GM12875 (cell line): ENCODE measurements at regions not wholly inside any gene's neighbourhood (a gene's known extent, or its start where the extent isn't known, plus 50 kb on each side); places are given as distances from the start of the nearest gene placed in this dataset.

ENCODE experiments used
- H3K4me3 ChIP-seq: one replicate; pipeline ENCODE4 v1.5.1; 2011; ENCODE audit warnings: low read depth, low read length, control low read depth
- CTCF ChIP-seq: IDR thresholded peaks from 2 replicates; pipeline ENCODE4 v1.5.1; 2011; ENCODE audit warnings: low read depth, mild to moderate bottlenecking, control low read depth, inconsistent platforms, low read length, moderate library complexity, borderline replicate concordance; ENCODE audit not compliant: insufficient read depth

- TF ChIP-seq CTCF, result no peak
- no peak overlapping the region for H3K4me3 ChIP-seq
Observed at GRCh38 chr2:103669531-103669930, 907.7 kb downstream of the TMEM182 start.
